H9 (cell line): ENCODE measurements at regions not wholly inside any gene's neighbourhood (a gene's known extent, or its start where the extent isn't known, plus 50 kb on each side); places are given as distances from the start of the nearest gene placed in this dataset.

ENCODE experiments used
- DNase-seq: peaks from one replicate; pipeline ENCODE4 v3.0.0-alpha.2; 2017
- H2AFZ ChIP-seq: one replicate; pipeline ENCODE4 v1.6.1; 2013; ENCODE audit warnings: mild to moderate bottlenecking, low read length, control low read depth, moderate library complexity
- H2AK5ac ChIP-seq: 2 replicates; pipeline ENCODE4 v1.6.1; 2013; ENCODE audit warnings: low read length, control low read depth, mixed read lengths; ENCODE audit not compliant: insufficient read length
- H2BK120ac ChIP-seq: one replicate; pipeline ENCODE4 v1.6.1; 2013; ENCODE audit warnings: low read depth, mild to moderate bottlenecking, low read length, control low read depth, inconsistent platforms; ENCODE audit not compliant: poor library complexity, severe bottlenecking
- H2BK12ac ChIP-seq: 2 replicates; pipeline ENCODE4 v1.6.1; 2013; ENCODE audit warnings: low read length, control low read depth, mixed read lengths, low read depth; ENCODE audit not compliant: insufficient read length
- H2BK15ac ChIP-seq: 2 replicates; pipeline ENCODE4 v1.6.1; 2013; ENCODE audit warnings: low read depth, low read length, control low read depth
- H2BK20ac ChIP-seq: one replicate; pipeline ENCODE4 v1.6.1; 2013; ENCODE audit warnings: low read depth, mild to moderate bottlenecking, low read length, control low read depth, inconsistent platforms; ENCODE audit not compliant: poor library complexity, severe bottlenecking
- H2BK5ac ChIP-seq: 2 replicates; pipeline ENCODE4 v1.6.1; 2013; ENCODE audit warnings: low read length, control low read depth, mixed read lengths; ENCODE audit not compliant: insufficient read length
- H3K14ac ChIP-seq: 2 replicates; pipeline ENCODE4 v1.6.1; 2013; ENCODE audit warnings: low read length, control low read depth; ENCODE audit not compliant: insufficient read depth
- H3K18ac ChIP-seq: 2 replicates; pipeline ENCODE4 v1.6.1; 2013; ENCODE audit warnings: low read depth, mild to moderate bottlenecking, mixed read lengths, low read length, control low read depth; ENCODE audit not compliant: insufficient read length
- H3K23ac ChIP-seq: 2 replicates; pipeline ENCODE4 v1.6.1; 2013; ENCODE audit warnings: low read length, control low read depth, mixed read lengths, low read depth; ENCODE audit not compliant: insufficient read length
- H3K23me2 ChIP-seq: 2 replicates; pipeline ENCODE4 v1.6.1; 2013; ENCODE audit warnings: low read depth, mild to moderate bottlenecking, mixed read lengths, low read length, control low read depth; ENCODE audit not compliant: insufficient read length, poor library complexity, severe bottlenecking
- H3K27ac ChIP-seq: 2 replicates; pipeline ENCODE4 v1.5.1; 2013; ENCODE audit warnings: low read length, control low read depth, mixed read lengths, low read depth; ENCODE audit not compliant: insufficient read length
- H3K27me3 ChIP-seq: 2 replicates; pipeline ENCODE4 v1.6.1; 2013; ENCODE audit warnings: low read length, control low read depth, inconsistent platforms; ENCODE audit not compliant: insufficient read depth
- H3K4ac ChIP-seq: 2 replicates; pipeline ENCODE4 v1.6.1; 2013; ENCODE audit warnings: low read depth, mild to moderate bottlenecking, control low read depth, inconsistent platforms, low read length, moderate library complexity
- H3K4me1 ChIP-seq: 2 replicates; pipeline ENCODE4 v1.6.1; 2013; ENCODE audit warnings: low read length, control low read depth, inconsistent platforms; ENCODE audit not compliant: insufficient read depth
- H3K4me2 ChIP-seq: 2 replicates; pipeline ENCODE4 v1.6.1; 2013; ENCODE audit warnings: low read length, control low read depth, mixed read lengths; ENCODE audit not compliant: insufficient read length, insufficient read depth
- H3K56ac ChIP-seq: 2 replicates; pipeline ENCODE4 v1.6.1; 2013; ENCODE audit warnings: low read depth, mild to moderate bottlenecking, mixed read lengths, low read length, control low read depth; ENCODE audit not compliant: insufficient read length
- H3K79me1 ChIP-seq: 2 replicates; pipeline ENCODE4 v1.6.1; 2013; ENCODE audit warnings: low read depth, mild to moderate bottlenecking, moderate library complexity, low read length, control low read depth, inconsistent platforms; ENCODE audit not compliant: insufficient read depth, poor library complexity, severe bottlenecking
- H3K79me2 ChIP-seq: 2 replicates; pipeline ENCODE4 v1.6.1; 2013; ENCODE audit warnings: low read length, control low read depth, inconsistent platforms; ENCODE audit not compliant: insufficient read depth
- H3K9ac ChIP-seq: 2 replicates; pipeline ENCODE4 v1.6.1; 2013; ENCODE audit warnings: low read length, control low read depth, mixed read lengths; ENCODE audit not compliant: insufficient read length; ENCODE audit errors: extremely low read depth
- H3K9me3 ChIP-seq: one replicate; pipeline ENCODE4 v1.6.1; 2013; ENCODE audit warnings: low read depth, low read length, inconsistent platforms; ENCODE audit not compliant: control insufficient read depth
- H3T11ph ChIP-seq: one replicate; pipeline ENCODE4 v1.6.1; 2013; ENCODE audit warnings: mild to moderate bottlenecking, low read length, control low read depth, inconsistent platforms
- H4K20me1 ChIP-seq: one replicate; pipeline ENCODE4 v1.6.1; 2013; ENCODE audit not compliant: control insufficient read depth, insufficient read length, insufficient read depth
- H4K5ac ChIP-seq: 2 replicates; pipeline ENCODE4 v1.6.1; 2013; ENCODE audit warnings: low read depth, mild to moderate bottlenecking, mixed read lengths, low read length, control low read depth; ENCODE audit not compliant: insufficient read length
- H4K8ac ChIP-seq: replicated peaks from 2 replicates; pipeline ENCODE4 v1.6.1; 2013; ENCODE audit warnings: low read length, control low read depth, mixed read lengths, low read depth; ENCODE audit not compliant: insufficient read length
- H4K91ac ChIP-seq: 2 replicates; pipeline ENCODE4 v1.6.1; 2013; ENCODE audit warnings: low read depth, mild to moderate bottlenecking, moderate library complexity, mixed read lengths, low read length, control low read depth; ENCODE audit not compliant: insufficient read length
- H3K27ac Mint-ChIP-seq, 3 experiments: 2 replicates in 2 of 3; 3 replicates in 1 of 3; pipeline ENCODE4 v1.8.0; 2020 to 2021; ENCODE audit warnings: mixed read lengths in 3 of 3, mild to moderate bottlenecking in 1 of 3, moderate library complexity in 1 of 3
- H3K27me3 Mint-ChIP-seq: 2 replicates; pipeline ENCODE4 v1.8.0; 2021; ENCODE audit warnings: low read depth, mild to moderate bottlenecking, moderate library complexity, mixed read lengths
- H3K36me3 Mint-ChIP-seq, 3 experiments: 2 replicates in 2 of 3; 3 replicates in 1 of 3; pipeline ENCODE4 v1.8.0; 2020 to 2021; ENCODE audit warnings: low read depth in 3 of 3, mixed read lengths in 3 of 3; ENCODE audit not compliant: insufficient read depth in 1 of 3
- H3K4me1 Mint-ChIP-seq, 2 experiments: 2 replicates each; pipeline ENCODE4 v1.8.0; 2020; ENCODE audit warnings: mixed read lengths in 2 of 2
- H3K4me3 Mint-ChIP-seq, 2 experiments: 2 replicates in 1 of 2; 3 replicates in 1 of 2; pipeline ENCODE4 v1.8.0; 2020 to 2021; ENCODE audit warnings: mild to moderate bottlenecking in 2 of 2, mixed read lengths in 2 of 2, moderate library complexity in 1 of 2
- H3K9me3 Mint-ChIP-seq, 2 experiments: 2 replicates in 1 of 2; 3 replicates in 1 of 2; pipeline ENCODE4 v1.8.0; 2020; ENCODE audit warnings: mild to moderate bottlenecking in 2 of 2, mixed read lengths in 2 of 2, moderate library complexity in 1 of 2
- WGBS: extraction: QIAGEN DNeasy Blood & Tissue Kit; methylation state at CpG from one replicate; pipeline ENCODE4 v1.1.7; 2013; ENCODE audit warnings: missing lambda C conversion rate, low lambda C conversion rate, mixed read lengths; ENCODE audit not compliant: insufficient read length; ENCODE audit errors: extremely low coverage; 5-methylcytosine and 5-hydroxymethylcytosine counted together
- TF ChIP-seq, protein P1 (sequence below): fragments of 200-600 bp; sonication (generic); conservative IDR thresholded peaks from 3 replicates; pipeline ENCODE4 v1.8.0; 2021; ENCODE audit warnings: antibody characterized with exemption, mild to moderate bottlenecking

DNA sequence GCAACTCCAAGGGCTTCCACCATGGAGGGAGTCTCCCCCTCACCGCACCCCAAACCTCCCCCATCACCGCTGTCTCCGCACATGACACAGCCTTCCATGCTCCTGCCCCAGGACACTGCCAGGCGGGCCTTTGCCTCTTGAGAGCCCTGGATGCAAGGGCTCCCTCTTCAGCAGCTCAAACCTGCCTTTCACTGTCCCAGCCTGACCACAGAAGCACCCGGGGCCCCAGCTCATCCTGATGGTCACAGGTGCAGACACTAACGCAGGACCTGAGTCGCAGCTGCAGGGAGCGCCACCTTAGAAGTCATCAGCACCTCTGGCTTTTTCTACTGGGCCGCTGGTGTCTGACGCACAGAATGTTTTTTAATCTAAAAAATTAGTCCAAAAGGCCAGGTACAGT, 54.0 kb downstream of the SYNE3 start:
- H3K79me1 ChIP-seq, result no peaks in the 10 kb centered on the region
- WGBS, result no CpG with 5 or more reads among the region's 10 CpGs
- peak overlapping the region in 1 of 3 experiments; percentile 91; a peak in 2 of 7 replicates for H3K27ac Mint-ChIP-seq
- no peaks in the 10 kb centered on the region for H4K20me1 ChIP-seq
- H3K27ac ChIP-seq, result no peak overlapping the region
- H2BK5ac ChIP-seq, result no peak overlapping the region
- no peak overlapping the region for H3K56ac ChIP-seq
- H3K4me3 Mint-ChIP-seq, result no peak overlapping the region
- no peak overlapping the region for H2AFZ ChIP-seq
- H3K14ac ChIP-seq, result no peak overlapping the region; the same call in 1 of the 2 replicates
- no peak overlapping the region for H3K18ac ChIP-seq
- H3K27me3 Mint-ChIP-seq, result peaks cover 38% of the 10 kb centered on the region
- no peak overlapping the region for H3K4me2 ChIP-seq
- H3K23me2 ChIP-seq, result no peaks in the 10 kb centered on the region
- no peak overlapping the region for H2BK120ac ChIP-seq
- no peaks in the 10 kb centered on the region for H3K36me3 Mint-ChIP-seq
- no peak overlapping the region for H2BK15ac ChIP-seq
- DNase-seq, result peak; percentile 25
- no peak overlapping the region for H4K5ac ChIP-seq
- TF ChIP-seq, protein P1, sequence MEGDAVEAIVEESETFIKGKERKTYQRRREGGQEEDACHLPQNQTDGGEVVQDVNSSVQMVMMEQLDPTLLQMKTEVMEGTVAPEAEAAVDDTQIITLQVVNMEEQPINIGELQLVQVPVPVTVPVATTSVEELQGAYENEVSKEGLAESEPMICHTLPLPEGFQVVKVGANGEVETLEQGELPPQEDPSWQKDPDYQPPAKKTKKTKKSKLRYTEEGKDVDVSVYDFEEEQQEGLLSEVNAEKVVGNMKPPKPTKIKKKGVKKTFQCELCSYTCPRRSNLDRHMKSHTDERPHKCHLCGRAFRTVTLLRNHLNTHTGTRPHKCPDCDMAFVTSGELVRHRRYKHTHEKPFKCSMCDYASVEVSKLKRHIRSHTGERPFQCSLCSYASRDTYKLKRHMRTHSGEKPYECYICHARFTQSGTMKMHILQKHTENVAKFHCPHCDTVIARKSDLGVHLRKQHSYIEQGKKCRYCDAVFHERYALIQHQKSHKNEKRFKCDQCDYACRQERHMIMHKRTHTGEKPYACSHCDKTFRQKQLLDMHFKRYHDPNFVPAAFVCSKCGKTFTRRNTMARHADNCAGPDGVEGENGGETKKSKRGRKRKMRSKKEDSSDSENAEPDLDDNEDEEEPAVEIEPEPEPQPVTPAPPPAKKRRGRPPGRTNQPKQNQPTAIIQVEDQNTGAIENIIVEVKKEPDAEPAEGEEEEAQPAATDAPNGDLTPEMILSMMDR, result no peak
- no peak overlapping the region for H3K4ac ChIP-seq
- H3K9me3 ChIP-seq, result no peaks in the 10 kb centered on the region
- no peaks in the 10 kb centered on the region for H3K9me3 Mint-ChIP-seq
- no peak overlapping the region for H4K91ac ChIP-seq
- H3K23ac ChIP-seq, result no peak overlapping the region
- no peak overlapping the region for H4K8ac ChIP-seq
- H2BK12ac ChIP-seq, result no peak overlapping the region
- H2BK20ac ChIP-seq, result no peak overlapping the region
- no peaks in the 10 kb centered on the region; the same call in 1 of the 2 replicates for H3K27me3 ChIP-seq
- no peaks in the 10 kb centered on the region; the same call in 1 of the 2 replicates for H3K4me1 ChIP-seq
- H3K4me1 Mint-ChIP-seq, result peaks cover 20 to 25% of the 10 kb centered on the region in 2 experiments
- no peak overlapping the region for H2AK5ac ChIP-seq
- H3K79me2 ChIP-seq, result no peaks in the 10 kb centered on the region
- no peak overlapping the region for H3K9ac ChIP-seq
- no peak overlapping the region for H3T11ph ChIP-seq
